ENCODE measurements at regions not wholly inside any gene's neighbourhood (a gene's known extent, or its start where the extent isn't known, plus 50 kb on each side); places are given as distances from the start of the nearest gene placed in this dataset.

GRCh38 chr12:92487138-92487485 lies 215.7 kb upstream of the PLEKHG7 start:
- ATAC-seq (replicated peaks; ENCODE audit: extremely low read depth, poor library complexity, severe bottlenecking) (no peak), DNase-seq (ENCODE audit: low spot score in 2 of 2) (no peak)
- H3K9me3 Mint-ChIP-seq = peaks cover 5% of the 10 kb centered on the region
- H3K4me1 Mint-ChIP-seq = peaks cover 5% of the 10 kb centered on the region
- no peak overlapping the region for H3K27ac Mint-ChIP-seq (ENCODE audit: low read depth)
- H3K36me3 Mint-ChIP-seq (ENCODE audit: insufficient read depth) = no peaks in the 10 kb centered on the region
- no peak overlapping the region for H3K4me3 Mint-ChIP-seq
- no peaks in the 10 kb centered on the region for H3K27me3 Mint-ChIP-seq

DNA sequence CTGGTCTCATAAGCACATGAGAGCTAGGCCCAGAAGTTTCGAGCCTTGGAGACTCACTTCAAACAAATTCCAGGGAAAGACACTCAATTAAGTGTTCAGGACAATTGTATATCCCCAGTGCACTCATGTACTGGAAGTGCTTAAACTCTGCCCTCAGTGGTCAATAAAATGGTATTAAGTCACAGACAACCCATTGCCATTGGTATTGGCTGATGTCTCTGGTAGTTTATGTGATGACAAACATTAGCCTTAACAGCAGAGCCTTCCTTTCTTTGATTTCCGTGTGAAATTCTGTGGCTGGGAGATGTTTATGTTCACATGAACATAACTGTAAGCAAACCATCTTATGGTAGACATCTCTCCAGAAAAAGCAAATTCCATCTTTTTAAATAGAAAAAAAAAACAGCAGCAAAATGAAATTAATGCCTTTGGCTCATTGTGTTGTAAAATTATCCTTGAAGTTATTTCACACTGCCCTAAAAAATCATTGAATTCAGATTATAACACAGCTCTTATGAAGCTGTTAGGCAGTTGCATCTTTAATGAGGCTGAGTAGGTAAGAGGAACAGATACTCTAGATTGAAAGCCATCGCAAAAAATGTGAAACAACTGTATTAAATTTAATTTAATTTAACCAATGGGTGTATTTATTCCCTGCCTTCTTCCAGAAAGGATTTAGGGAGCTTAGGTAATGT lies 216.2 kb upstream of the PLEKHG7 start:
- Mint-ChIP-seq H3K36me3 (ENCODE audit: insufficient read depth) (no peaks in the 10 kb centered on the region), H3K9me3 (peaks cover 2% of the 10 kb centered on the region)
- no peak for ATAC-seq (replicated peaks; ENCODE audit: extremely low read depth, poor library complexity, severe bottlenecking)

GRCh38 chr12:92485351-92486348 lies 217.1 kb upstream of the PLEKHG7 start:
- no peak overlapping the region for H3K27ac Mint-ChIP-seq (ENCODE audit: low read depth)
- DNase-seq (ENCODE audit: low spot score in 2 of 2) = no peak

More for the DNA sequence above, 216.2 kb upstream of the PLEKHG7 start:
- no peak overlapping the region for H3K27ac Mint-ChIP-seq (ENCODE audit: low read depth)
- H3K4me1 Mint-ChIP-seq = peaks cover 5% of the 10 kb centered on the region
- no peak for DNase-seq (ENCODE audit: low spot score in 2 of 2)
- no peak overlapping the region for H3K4me3 Mint-ChIP-seq
- H3K27me3 Mint-ChIP-seq = no peaks in the 10 kb centered on the region

GRCh38 chr12:92482599-92482998 lies 220.2 kb upstream of the PLEKHG7 start:
- Mint-ChIP-seq H3K9me3 (no peaks in the 10 kb centered on the region), H3K27me3 (no peaks in the 10 kb centered on the region), H3K27ac (ENCODE audit: low read depth) (no peak overlapping the region), H3K36me3 (ENCODE audit: insufficient read depth) (no peaks in the 10 kb centered on the region), H3K4me1 (peaks cover 5% of the 10 kb centered on the region), H3K4me3 (no peak overlapping the region)
- ATAC-seq (replicated peaks; ENCODE audit: extremely low read depth, poor library complexity, severe bottlenecking) (no peak), DNase-seq (ENCODE audit: low spot score in 2 of 2) (no peak)

More at GRCh38 chr12:92485351-92486348, 217.1 kb upstream of the PLEKHG7 start:
- Mint-ChIP-seq H3K9me3 (no peaks in the 10 kb centered on the region), H3K4me1 (peaks cover 5% of the 10 kb centered on the region), H3K27me3 (no peaks in the 10 kb centered on the region), H3K4me3 (no peak overlapping the region), H3K36me3 (ENCODE audit: insufficient read depth) (no peaks in the 10 kb centered on the region)
- no peak for ATAC-seq (replicated peaks; ENCODE audit: extremely low read depth, poor library complexity, severe bottlenecking)

- H3K27me3 Mint-ChIP-seq = no peaks in the 10 kb centered on the region
- no peaks in the 10 kb centered on the region for H3K36me3 Mint-ChIP-seq (ENCODE audit: insufficient read depth)
- DNase-seq (ENCODE audit: low spot score in 2 of 2) (no peak), ATAC-seq (replicated peaks; ENCODE audit: extremely low read depth, poor library complexity, severe bottlenecking) (no peak)
- H3K4me3 Mint-ChIP-seq = no peak overlapping the region
- no peaks in the 10 kb centered on the region for H3K9me3 Mint-ChIP-seq
- H3K27ac Mint-ChIP-seq (ENCODE audit: low read depth) = no peak overlapping the region
- peaks cover 5% of the 10 kb centered on the region for H3K4me1 Mint-ChIP-seq
Measured at GRCh38 chr12:92481066-92481465, 221.7 kb upstream of the PLEKHG7 start.

- no peaks in the 10 kb centered on the region for H3K36me3 Mint-ChIP-seq (ENCODE audit: insufficient read depth)
- no peak for ATAC-seq (replicated peaks; ENCODE audit: extremely low read depth, poor library complexity, severe bottlenecking)
- H3K4me3 Mint-ChIP-seq = no peak overlapping the region
- no peak overlapping the region for H3K27ac Mint-ChIP-seq (ENCODE audit: low read depth)
- no peaks in the 10 kb centered on the region for H3K9me3 Mint-ChIP-seq
- no peaks in the 10 kb centered on the region for H3K4me1 Mint-ChIP-seq
- no peaks in the 10 kb centered on the region for H3K27me3 Mint-ChIP-seq
- DNase-seq (ENCODE audit: low spot score in 2 of 2) = no peak
Measured at GRCh38 chr12:92478692-92479091, 224.1 kb upstream of the PLEKHG7 start.

DNA sequence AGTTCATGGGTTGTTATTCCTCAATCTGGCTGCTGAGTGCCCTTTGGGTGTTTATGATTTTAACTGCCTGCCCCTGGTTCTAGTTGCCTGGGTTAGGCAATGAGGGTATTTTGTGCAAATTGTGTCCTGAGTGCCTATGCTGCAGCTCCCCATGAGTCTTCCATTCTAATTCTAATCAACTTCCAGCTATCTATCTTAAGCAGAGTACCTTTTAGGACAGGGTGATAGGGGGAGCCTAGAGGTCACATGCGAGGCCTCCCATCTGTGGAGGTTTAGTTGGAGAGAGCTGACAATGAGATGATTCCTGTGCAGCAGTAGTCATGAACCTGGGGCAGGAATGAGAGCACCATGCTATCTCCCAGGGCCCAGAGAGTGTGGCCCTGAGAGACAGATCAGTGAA lies 225.9 kb upstream of the PLEKHG7 start:
- Mint-ChIP-seq H3K4me3 (no peak overlapping the region), H3K9me3 (no peaks in the 10 kb centered on the region), H3K27ac (ENCODE audit: low read depth) (no peak overlapping the region), H3K4me1 (no peaks in the 10 kb centered on the region), H3K27me3 (no peaks in the 10 kb centered on the region), H3K36me3 (ENCODE audit: insufficient read depth) (no peaks in the 10 kb centered on the region)
- DNase-seq (ENCODE audit: low spot score in 2 of 2) = no peak
- ATAC-seq (replicated peaks; ENCODE audit: extremely low read depth, poor library complexity, severe bottlenecking) = no peak

- H3K4me1 Mint-ChIP-seq = peaks cover 10% of the 10 kb centered on the region
Measured at GRCh38 chr12:92473564-92473963, 229.2 kb upstream of the PLEKHG7 start.

GRCh38 chr12:92472201-92472600 lies 230.6 kb upstream of the PLEKHG7 start:
- H3K27me3 Mint-ChIP-seq = no peaks in the 10 kb centered on the region
- no peak overlapping the region for H3K27ac Mint-ChIP-seq (ENCODE audit: low read depth)
- ATAC-seq (replicated peaks; ENCODE audit: extremely low read depth, poor library complexity, severe bottlenecking) = no peak
- no peak for DNase-seq (ENCODE audit: low spot score in 2 of 2)
- H3K36me3 Mint-ChIP-seq (ENCODE audit: insufficient read depth) = no peaks in the 10 kb centered on the region
- no peak overlapping the region for H3K4me3 Mint-ChIP-seq
- H3K4me1 Mint-ChIP-seq = peaks cover 13% of the 10 kb centered on the region
- H3K9me3 Mint-ChIP-seq = no peaks in the 10 kb centered on the region

More at GRCh38 chr12:92473564-92473963, 229.2 kb upstream of the PLEKHG7 start:
- Mint-ChIP-seq H3K4me3 (no peak overlapping the region), H3K27ac (ENCODE audit: low read depth) (no peak overlapping the region), H3K9me3 (no peaks in the 10 kb centered on the region), H3K36me3 (ENCODE audit: insufficient read depth) (no peaks in the 10 kb centered on the region), H3K27me3 (no peaks in the 10 kb centered on the region)
- DNase-seq (ENCODE audit: low spot score in 2 of 2) = no peak
- ATAC-seq (replicated peaks; ENCODE audit: extremely low read depth, poor library complexity, severe bottlenecking) = no peak

GRCh38 chr12:92471551-92471950 lies 231.2 kb upstream of the PLEKHG7 start:
- Mint-ChIP-seq H3K9me3 (no peaks in the 10 kb centered on the region), H3K4me3 (no peak overlapping the region), H3K36me3 (ENCODE audit: insufficient read depth) (no peaks in the 10 kb centered on the region), H3K27ac (ENCODE audit: low read depth) (no peak overlapping the region), H3K27me3 (no peaks in the 10 kb centered on the region), H3K4me1 (peaks cover 13% of the 10 kb centered on the region)
- ATAC-seq (replicated peaks; ENCODE audit: extremely low read depth, poor library complexity, severe bottlenecking) (no peak), DNase-seq (ENCODE audit: low spot score in 2 of 2) (no peak)

DNA sequence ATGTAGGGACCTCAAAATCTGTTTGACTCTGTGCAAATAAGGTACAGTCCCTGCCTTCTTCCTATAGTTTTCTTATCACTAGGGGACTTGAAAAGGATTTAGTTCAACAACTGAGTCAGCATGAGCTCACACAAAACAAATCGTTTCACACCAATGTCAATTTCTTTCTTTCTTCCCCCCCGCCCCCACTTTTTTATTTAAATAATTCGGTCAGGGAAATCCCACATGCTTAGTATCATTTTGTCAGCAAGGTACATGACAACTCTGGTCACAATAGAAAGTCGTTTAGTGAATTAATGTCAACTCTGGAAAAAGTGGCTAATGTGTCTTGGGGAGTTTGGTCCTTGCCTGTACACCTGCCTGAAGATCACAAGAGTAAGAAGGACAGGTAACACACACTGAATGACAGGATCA lies 232.2 kb upstream of the PLEKHG7 start:
- no peak for ATAC-seq (replicated peaks; ENCODE audit: extremely low read depth, poor library complexity, severe bottlenecking)
- Mint-ChIP-seq H3K27me3 (no peaks in the 10 kb centered on the region), H3K4me1 (peaks cover 13% of the 10 kb centered on the region), H3K4me3 (no peak overlapping the region), H3K27ac (ENCODE audit: low read depth) (no peak overlapping the region), H3K36me3 (ENCODE audit: insufficient read depth) (no peaks in the 10 kb centered on the region), H3K9me3 (no peaks in the 10 kb centered on the region)
- DNase-seq (ENCODE audit: low spot score in 2 of 2) = no peak

DNA sequence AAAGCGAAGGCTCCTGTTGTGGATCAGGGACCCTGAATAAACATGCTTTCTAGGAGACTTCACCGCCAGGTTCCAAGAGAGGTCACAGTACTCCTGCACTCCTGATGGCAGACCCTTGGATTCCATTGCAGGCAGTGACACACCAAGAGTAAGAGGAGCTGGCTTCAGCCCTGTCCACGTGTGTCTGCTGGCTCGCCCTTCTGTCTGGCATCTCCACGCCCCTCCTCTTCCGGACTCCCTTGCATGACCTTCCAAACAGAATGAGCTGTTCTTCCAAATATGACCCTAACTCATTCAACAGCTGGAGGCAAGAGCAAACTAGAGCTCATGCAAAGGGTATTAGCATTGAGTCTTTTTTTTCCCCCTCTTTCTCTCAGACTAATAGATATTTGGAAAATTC lies 233.0 kb upstream of the PLEKHG7 start:
- Mint-ChIP-seq H3K27ac (ENCODE audit: low read depth) (peak overlapping the region; percentile 62), H3K9me3 (no peaks in the 10 kb centered on the region), H3K4me1 (peaks cover 15% of the 10 kb centered on the region), H3K4me3 (no peak overlapping the region), H3K36me3 (ENCODE audit: insufficient read depth) (no peaks in the 10 kb centered on the region), H3K27me3 (no peaks in the 10 kb centered on the region)
- no peak for ATAC-seq (replicated peaks; ENCODE audit: extremely low read depth, poor library complexity, severe bottlenecking)
- no peak for DNase-seq (ENCODE audit: low spot score in 2 of 2)

Measured in central memory CD8-positive, alpha-beta T cell (primary cell).